ENCODE measurements at regions not wholly inside any gene's neighbourhood (a gene's known extent, or its start where the extent isn't known, plus 50 kb on each side); places are given as distances from the start of the nearest gene placed in this dataset.
"Not testable (repeated sequence)": the region's sequence is repeated elsewhere in the genome, so short reads cannot be mapped to it uniquely, and the experiment has no call there.

- no peak overlapping the region for H3K9ac ChIP-seq (ENCODE audit: low read length)
- H3K4me3 ChIP-seq (ENCODE audit: low read depth, low read length): no peak overlapping the region
- 0 out of 2 replicates have a peak, but pooled peaks cover 5% of the 10 kb centered on the region for H3K9me3 ChIP-seq (ENCODE audit: control insufficient read depth, insufficient read depth, low read depth, low read length)
- H3K36me3 ChIP-seq (ENCODE audit: control insufficient read depth, insufficient read depth, low read length): no peaks in the 10 kb centered on the region
- no peaks in the 10 kb centered on the region for H3K4me1 ChIP-seq (ENCODE audit: control insufficient read depth, insufficient read depth, low read length)
- H3K27me3 ChIP-seq (ENCODE audit: control insufficient read depth, insufficient read depth, low read length): no peaks in the 10 kb centered on the region
- no peak overlapping the region for H3K27ac ChIP-seq (ENCODE audit: low read depth, low read length)
These were observed 703.9 kb upstream of the SEMA6D start for GRCh38 chr15:47013446-47013845.

- Histone ChIP-seq H3K27me3 (ENCODE audit: control insufficient read depth, insufficient read depth, low read length) (no peaks in the 10 kb centered on the region), H3K4me3 (ENCODE audit: low read depth, low read length) (no peak overlapping the region), H3K9ac (ENCODE audit: low read length) (no peak overlapping the region), H3K27ac (ENCODE audit: low read depth, low read length) (no peak overlapping the region), H3K36me3 (ENCODE audit: control insufficient read depth, insufficient read depth, low read length) (no peaks in the 10 kb centered on the region), H3K9me3 (ENCODE audit: control insufficient read depth, insufficient read depth, low read depth, low read length) (no peaks in the 10 kb centered on the region), H3K4me1 (ENCODE audit: control insufficient read depth, insufficient read depth, low read length) (no peaks in the 10 kb centered on the region)
These were observed 689.9 kb upstream of the SEMA6D start for GRCh38 chr15:47027322-47027946.

DNA sequence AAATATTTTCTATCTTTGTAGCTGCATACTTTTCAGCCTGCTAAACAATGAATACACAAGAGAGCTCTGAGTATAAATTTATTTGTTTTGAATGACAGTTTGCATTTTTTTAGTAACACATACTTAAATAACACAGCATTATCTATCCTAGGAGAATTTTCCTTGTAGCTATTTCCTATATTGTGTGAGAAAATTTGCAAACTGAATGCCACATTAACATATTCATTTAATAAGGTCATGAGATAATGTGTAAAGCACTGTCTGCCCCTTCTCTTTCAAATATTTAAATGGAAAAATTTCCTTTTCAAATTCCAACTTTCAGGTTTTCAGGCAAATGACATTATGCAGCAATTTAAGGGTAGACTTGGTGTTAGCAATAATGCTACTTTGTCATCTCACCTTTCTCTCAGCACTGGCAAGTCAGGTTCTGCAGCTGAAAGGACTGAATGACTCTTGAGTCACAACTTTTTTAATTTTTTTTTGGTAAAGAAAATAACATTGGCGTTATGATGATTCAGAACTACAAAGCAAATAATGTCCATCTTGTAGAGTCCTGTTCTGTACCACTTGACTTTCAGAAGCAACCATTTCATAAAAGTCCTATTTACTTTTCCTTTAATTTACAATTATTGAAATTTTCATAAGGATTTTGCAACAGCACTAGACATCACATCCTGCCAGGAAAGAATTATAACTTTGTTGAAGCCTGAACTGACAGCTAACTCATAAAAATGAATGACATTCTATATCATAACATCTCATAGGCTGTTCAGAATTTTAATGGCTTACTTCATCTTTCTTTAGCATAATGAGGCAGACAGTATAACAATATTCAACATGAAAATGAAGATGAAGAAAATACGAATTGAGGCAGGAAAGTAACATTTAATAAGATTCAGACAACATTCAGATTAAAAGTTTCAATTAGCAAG, 681.6 kb upstream of the SEMA6D start:
- Histone ChIP-seq H3K4me1 (ENCODE audit: control insufficient read depth, insufficient read depth, low read length) (no peaks in the 10 kb centered on the region), H3K4me3 (ENCODE audit: low read depth, low read length) (no peak overlapping the region), H3K36me3 (ENCODE audit: control insufficient read depth, insufficient read depth, low read length) (no peaks in the 10 kb centered on the region), H3K9me3 (ENCODE audit: control insufficient read depth, insufficient read depth, low read depth, low read length) (no peaks in the 10 kb centered on the region), H3K27ac (ENCODE audit: low read depth, low read length) (no peak overlapping the region), H3K27me3 (ENCODE audit: control insufficient read depth, insufficient read depth, low read length) (no peaks in the 10 kb centered on the region), H3K9ac (ENCODE audit: low read length) (no peak overlapping the region)

- Histone ChIP-seq H3K9me3 (ENCODE audit: control insufficient read depth, insufficient read depth, low read depth, low read length) (no peaks in the 10 kb centered on the region), H3K27me3 (ENCODE audit: control insufficient read depth, insufficient read depth, low read length) (no peaks in the 10 kb centered on the region)
These were observed 680.3 kb upstream of the SEMA6D start for GRCh38 chr15:47037003-47037402.

GRCh38 chr15:47039225-47039624, 678.1 kb upstream of the SEMA6D start:
- H3K9ac ChIP-seq (ENCODE audit: low read length): no peak overlapping the region
- no peaks in the 10 kb centered on the region for H3K36me3 ChIP-seq (ENCODE audit: control insufficient read depth, insufficient read depth, low read length)
- H3K9me3 ChIP-seq (ENCODE audit: control insufficient read depth, insufficient read depth, low read depth, low read length): no peaks in the 10 kb centered on the region
- no peak overlapping the region for H3K4me3 ChIP-seq (ENCODE audit: low read depth, low read length)
- no peaks in the 10 kb centered on the region for H3K27me3 ChIP-seq (ENCODE audit: control insufficient read depth, insufficient read depth, low read length)
- H3K27ac ChIP-seq (ENCODE audit: low read depth, low read length): no peak overlapping the region
- no peaks in the 10 kb centered on the region for H3K4me1 ChIP-seq (ENCODE audit: control insufficient read depth, insufficient read depth, low read length)

More at GRCh38 chr15:47037003-47037402, 680.3 kb upstream of the SEMA6D start:
- Histone ChIP-seq H3K4me3 (ENCODE audit: low read depth, low read length) (no peak overlapping the region), H3K36me3 (ENCODE audit: control insufficient read depth, insufficient read depth, low read length) (no peaks in the 10 kb centered on the region), H3K4me1 (ENCODE audit: control insufficient read depth, insufficient read depth, low read length) (no peaks in the 10 kb centered on the region), H3K9ac (ENCODE audit: low read length) (no peak overlapping the region), H3K27ac (ENCODE audit: low read depth, low read length) (no peak overlapping the region)

GRCh38 chr15:47041301-47041700, 676.0 kb upstream of the SEMA6D start:
- Histone ChIP-seq H3K9ac (ENCODE audit: low read length) (no peak overlapping the region), H3K4me1 (ENCODE audit: control insufficient read depth, insufficient read depth, low read length) (no peaks in the 10 kb centered on the region), H3K36me3 (ENCODE audit: control insufficient read depth, insufficient read depth, low read length) (no peaks in the 10 kb centered on the region), H3K4me3 (ENCODE audit: low read depth, low read length) (no peak overlapping the region), H3K27ac (ENCODE audit: low read depth, low read length) (no peak overlapping the region), H3K9me3 (ENCODE audit: control insufficient read depth, insufficient read depth, low read depth, low read length) (peaks cover 3% of the 10 kb centered on the region; the same call in 1 of the 2 replicates), H3K27me3 (ENCODE audit: control insufficient read depth, insufficient read depth, low read length) (no peaks in the 10 kb centered on the region)

DNA sequence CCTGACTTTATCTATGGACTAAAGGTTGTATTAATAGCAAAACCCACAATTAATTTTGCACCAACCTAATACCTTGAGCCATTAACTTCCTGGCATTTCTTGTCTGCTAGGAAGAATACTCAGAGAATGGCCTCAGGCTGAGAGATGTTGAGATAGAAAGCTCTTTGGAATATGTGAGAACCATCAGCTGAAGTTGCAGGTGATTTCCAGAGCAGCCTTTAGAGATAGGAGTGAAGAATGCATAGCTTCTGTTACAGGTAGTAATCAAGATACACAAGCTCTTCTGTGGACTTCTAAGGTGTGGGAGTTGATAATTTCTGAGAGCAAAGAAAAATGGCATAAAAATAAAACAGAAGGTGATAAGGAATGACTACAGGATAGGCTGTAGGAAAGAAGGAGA, 669.3 kb upstream of the SEMA6D start:
- H3K27me3 ChIP-seq (ENCODE audit: control insufficient read depth, insufficient read depth, low read length); H3K27ac ChIP-seq (ENCODE audit: low read depth, low read length); H3K4me1 ChIP-seq (ENCODE audit: control insufficient read depth, insufficient read depth, low read length); H3K36me3 ChIP-seq (ENCODE audit: control insufficient read depth, insufficient read depth, low read length); H3K9me3 ChIP-seq (ENCODE audit: control insufficient read depth, insufficient read depth, low read depth, low read length); H3K4me3 ChIP-seq (ENCODE audit: low read depth, low read length); H3K9ac ChIP-seq (ENCODE audit: low read length): not testable (repeated sequence)

GRCh38 chr15:47066392-47066791, 650.9 kb upstream of the SEMA6D start:
- H3K27ac ChIP-seq (ENCODE audit: low read depth, low read length): no peak overlapping the region
- no peaks in the 10 kb centered on the region for H3K9me3 ChIP-seq (ENCODE audit: control insufficient read depth, insufficient read depth, low read depth, low read length)
- H3K36me3 ChIP-seq (ENCODE audit: control insufficient read depth, insufficient read depth, low read length): no peaks in the 10 kb centered on the region
- H3K9ac ChIP-seq (ENCODE audit: low read length): no peak overlapping the region
- H3K27me3 ChIP-seq (ENCODE audit: control insufficient read depth, insufficient read depth, low read length): no peaks in the 10 kb centered on the region
- H3K4me3 ChIP-seq (ENCODE audit: low read depth, low read length): no peak overlapping the region
- no peaks in the 10 kb centered on the region for H3K4me1 ChIP-seq (ENCODE audit: control insufficient read depth, insufficient read depth, low read length)

DNA sequence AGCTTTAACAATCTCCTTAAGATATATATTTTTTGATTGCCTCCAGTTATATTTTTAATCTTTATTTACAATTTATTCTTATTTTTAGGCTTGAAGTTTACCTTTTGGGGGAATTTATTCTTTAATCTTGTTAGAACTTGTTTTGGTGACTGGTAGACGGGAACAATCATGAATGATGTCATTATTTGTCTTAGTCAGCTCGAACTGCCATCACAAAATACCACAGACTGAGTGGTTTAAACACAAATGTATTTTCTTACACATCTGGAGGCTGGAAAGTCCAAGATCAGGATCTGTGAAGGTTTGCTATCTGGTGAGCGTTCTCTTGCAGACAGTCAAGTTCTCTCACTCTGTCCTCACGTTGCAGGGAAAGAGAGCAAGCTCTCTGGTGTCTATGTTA, 639.5 kb upstream of the SEMA6D start:
- not testable (repeated sequence) for H3K36me3 ChIP-seq (ENCODE audit: control insufficient read depth, insufficient read depth, low read length); H3K4me1 ChIP-seq (ENCODE audit: control insufficient read depth, insufficient read depth, low read length); H3K4me3 ChIP-seq (ENCODE audit: low read depth, low read length); H3K9ac ChIP-seq (ENCODE audit: low read length); H3K27ac ChIP-seq (ENCODE audit: low read depth, low read length); H3K27me3 ChIP-seq (ENCODE audit: control insufficient read depth, insufficient read depth, low read length); H3K9me3 ChIP-seq (ENCODE audit: control insufficient read depth, insufficient read depth, low read depth, low read length)

DNA sequence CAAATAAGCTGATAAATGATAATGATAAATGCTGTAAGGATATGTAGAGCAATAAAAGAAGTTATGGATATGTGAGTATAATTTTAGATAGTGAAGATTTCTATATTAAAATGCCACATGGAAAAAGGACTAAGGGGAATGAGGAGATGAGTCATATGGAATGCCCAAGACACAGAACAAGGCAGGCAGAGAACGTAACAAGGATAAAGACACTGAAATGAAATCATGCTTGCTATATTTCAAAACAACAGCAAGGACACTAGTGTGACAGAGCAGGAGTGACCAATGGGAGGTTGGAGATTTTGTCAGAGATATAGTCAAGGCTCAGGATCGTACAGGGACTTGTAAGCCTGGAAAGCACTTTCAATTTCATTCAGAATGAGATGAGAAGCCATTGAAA, 621.5 kb upstream of the SEMA6D start:
- no peak overlapping the region for H3K9ac ChIP-seq (ENCODE audit: low read length)
- no peak overlapping the region for H3K27ac ChIP-seq (ENCODE audit: low read depth, low read length)
- no peaks in the 10 kb centered on the region for H3K4me1 ChIP-seq (ENCODE audit: control insufficient read depth, insufficient read depth, low read length)
- no peaks in the 10 kb centered on the region for H3K9me3 ChIP-seq (ENCODE audit: control insufficient read depth, insufficient read depth, low read depth, low read length)
- no peaks in the 10 kb centered on the region for H3K27me3 ChIP-seq (ENCODE audit: control insufficient read depth, insufficient read depth, low read length)
- H3K4me3 ChIP-seq (ENCODE audit: low read depth, low read length): no peak overlapping the region
- H3K36me3 ChIP-seq (ENCODE audit: control insufficient read depth, insufficient read depth, low read length): no peaks in the 10 kb centered on the region

GRCh38 chr15:47098526-47098925, 618.8 kb upstream of the SEMA6D start:
- not testable (repeated sequence) for H3K4me3 ChIP-seq (ENCODE audit: low read depth, low read length); H3K27me3 ChIP-seq (ENCODE audit: control insufficient read depth, insufficient read depth, low read length); H3K27ac ChIP-seq (ENCODE audit: low read depth, low read length); H3K4me1 ChIP-seq (ENCODE audit: control insufficient read depth, insufficient read depth, low read length); H3K9ac ChIP-seq (ENCODE audit: low read length); H3K9me3 ChIP-seq (ENCODE audit: control insufficient read depth, insufficient read depth, low read depth, low read length); H3K36me3 ChIP-seq (ENCODE audit: control insufficient read depth, insufficient read depth, low read length)

Measured in HUES6 (cell line).